B cell (primary cell): ENCODE measurements at regions not wholly inside any gene's neighbourhood (a gene's known extent, or its start where the extent isn't known, plus 50 kb on each side); places are given as distances from the start of the nearest gene placed in this dataset.
"Not testable (repeated sequence)": the region's sequence is repeated elsewhere in the genome, so short reads cannot be mapped to it uniquely, and the experiment has no call there.

Experiments
- ATAC-seq: fragments of 200-7000 bp; cut with Tn5 transposase; one replicate; pipeline ENCODE4 v1.10.0; 2021; ENCODE audit warnings: low read depth, mild to moderate bottlenecking, moderate number of reproducible peaks, moderate library complexity
- CTCF ChIA-PET: fragments of 350-600 bp; sonication (Branson Sonifier 250); formaldehyde crosslinking; loops from one replicate; lab custom pipeline; 2021; ENCODE audit warnings: antibody characterized with exemption, inconsistent platforms; lab: Charles Lee
- POLR2A ChIA-PET: fragments of 350-600 bp; sonication (Branson Sonifier 250); formaldehyde crosslinking; loops from one replicate; lab custom pipeline; 2021; ENCODE audit warnings: antibody characterized with exemption; lab: Charles Lee
- DNase-seq: peaks from one replicate; pipeline ENCODE4 v3.0.0; 2013
- H2AFZ ChIP-seq: 2 replicates; pipeline ENCODE4 v1.6.1; 2012; ENCODE audit warnings: mild to moderate bottlenecking, low read depth, low read length; ENCODE audit not compliant: insufficient read depth, poor library complexity, severe bottlenecking
- H3K27ac ChIP-seq, 2 donors: 1 replicate in 1 of 2; 2 replicates in 1 of 2; pipeline ENCODE4 v1.5.1; 2012 to 2013; ENCODE audit warnings: low read length in 2 of 2, mild to moderate bottlenecking in 2 of 2, moderate library complexity in 1 of 2
- H3K27me3 ChIP-seq, 4 experiments: fragments of 200-600 bp in 1 of 4; sonication (generic) in 1 of 4; replicated peaks in 1 of 4; 1 replicate in 2 of 4; 2 replicates in 2 of 4; pipeline versions ENCODE4 v1.6.1 to v1.7.0; 2013 to 2016; ENCODE audit warnings: low read length in 3 of 4, mild to moderate bottlenecking in 2 of 4, mixed read lengths in 1 of 4, moderate library complexity in 1 of 4; ENCODE audit not compliant: insufficient read depth in 4 of 4, control insufficient read depth in 3 of 4; ENCODE audit errors: control extremely low read depth in 1 of 4
- H3K36me3 ChIP-seq, 2 experiments: replicated peaks in 1 of 2; 1 replicate in 1 of 2; 2 replicates in 1 of 2; pipeline versions ENCODE4 v1.6.1 to v1.7.1; 2013; ENCODE audit warnings: low read length in 1 of 2; ENCODE audit not compliant: insufficient read depth in 2 of 2, control insufficient read depth in 1 of 2; ENCODE audit errors: control extremely low read depth in 1 of 2, extremely low read depth in 1 of 2
- H3K4me1 ChIP-seq, 2 donors: fragments of 200-600 bp in 1 of 2; sonication (generic) in 1 of 2; 1 replicate in 1 of 2; 2 replicates in 1 of 2; pipeline versions ENCODE4 v1.5.1 to v1.6.1; 2013 to 2017; ENCODE audit warnings: low read length in 2 of 2; ENCODE audit not compliant: control insufficient read depth in 2 of 2, insufficient read depth in 2 of 2
- H3K4me2 ChIP-seq: replicated peaks from 2 replicates; pipeline ENCODE3; 2012; ENCODE audit warnings: mild to moderate bottlenecking, low read depth, low read length; ENCODE audit not compliant: poor library complexity, severe bottlenecking
- H3K4me3 ChIP-seq, 5 experiments: fragments of 200-600 bp in 1 of 5; sonication (generic) in 1 of 5; 1 replicate in 3 of 5; 2 replicates in 2 of 5; pipeline versions ENCODE4 v1.5.1 to v1.7.0; 2011 to 2016; ENCODE audit warnings: low read length in 4 of 5, mild to moderate bottlenecking in 4 of 5, low read depth in 2 of 5, control low read depth in 1 of 5, moderate library complexity in 1 of 5; ENCODE audit not compliant: insufficient read depth in 1 of 5; ENCODE audit errors: control extremely low read depth in 1 of 5, extremely low read depth in 1 of 5
- H3K79me2 ChIP-seq: fragments of 200-600 bp; sonication (generic); one replicate; pipeline ENCODE4 v1.6.0; 2016; ENCODE audit warnings: low read length; ENCODE audit not compliant: control insufficient read depth, insufficient read depth
- H3K9ac ChIP-seq: fragments of 200-600 bp; sonication (generic); 2 replicates; pipeline ENCODE4 v1.6.1; 2017; ENCODE audit warnings: mild to moderate bottlenecking, low read length, moderate library complexity
- H3K9me3 ChIP-seq, 3 donors: one replicate each; pipeline versions ENCODE4 v1.6.1 to v1.7.1; 2013; ENCODE audit warnings: low read length in 2 of 3; ENCODE audit not compliant: control insufficient read depth in 2 of 3, insufficient read depth in 1 of 3; ENCODE audit errors: control extremely low read depth in 1 of 3
- H4K20me1 ChIP-seq: 2 replicates; pipeline ENCODE4 v1.6.0; 2012; ENCODE audit warnings: mild to moderate bottlenecking, low read length; ENCODE audit not compliant: insufficient read depth, control insufficient read depth, poor library complexity, severe bottlenecking
- H3K27ac Mint-ChIP-seq: one replicate; pipeline ENCODE4 v1.8.0; 2021; ENCODE audit warnings: mixed read lengths
- H3K27me3 Mint-ChIP-seq: one replicate; pipeline ENCODE4 v1.8.0; 2021; ENCODE audit warnings: mixed read lengths
- H3K4me1 Mint-ChIP-seq: one replicate; pipeline ENCODE4 v1.8.0; 2021; ENCODE audit warnings: mixed read lengths
- H3K4me3 Mint-ChIP-seq: one replicate; pipeline ENCODE4 v1.8.0; 2021; ENCODE audit warnings: mixed read lengths
- H3K9me3 Mint-ChIP-seq: one replicate; pipeline ENCODE4 v1.8.0; 2022; ENCODE audit warnings: mixed read lengths; ENCODE audit not compliant: insufficient read depth
- CTCF ChIP-seq: fragments of 200-600 bp; IDR thresholded peaks from one replicate; pipeline ENCODE4 v1.8.0; 2022; ENCODE audit warnings: antibody characterized with exemption, mild to moderate bottlenecking
- EZH2 ChIP-seq: IDR thresholded peaks from 2 replicates; pipeline ENCODE4 v1.6.1; 2012; ENCODE audit warnings: borderline replicate concordance, low read depth, mild to moderate bottlenecking, moderate library complexity, low read length; ENCODE audit not compliant: insufficient read depth, poor library complexity, severe bottlenecking
- WGBS: methylation state at CpG from one replicate; pipeline ENCODE4 v1.1.5; 2013; ENCODE audit warnings: missing lambda C conversion rate; ENCODE audit not compliant: insufficient coverage; 5-methylcytosine and 5-hydroxymethylcytosine counted together
- intact Hi-C: fragments of 100-400 bp; cut with micrococcal nuclease; formaldehyde crosslinking; loops from one replicate; pipeline ENCODE4 v1.10.0; 2022

- POLR2A ChIA-PET: no interaction called here
- Mint-ChIP-seq H3K27me3 (no peaks in the 10 kb centered on the region), H3K27ac (no peak overlapping the region), H3K4me1 (no peaks in the 10 kb centered on the region), H3K9me3 (peaks cover 3% of the 10 kb centered on the region), H3K4me3 (no peak overlapping the region)
- H3K9me3 ChIP-seq: no peaks in the 10 kb centered on the region
- no peak overlapping the region for H3K9ac ChIP-seq
- H3K36me3 ChIP-seq: no peaks in the 10 kb centered on the region
- no peak for ATAC-seq
- whole genome bisulfite sequencing: no CpG with 5 or more reads among the region's 2 CpGs
- H3K4me3 ChIP-seq: no peak overlapping the region
- no peak for TF ChIP-seq CTCF
- TF ChIP-seq EZH2: no peak
- no peak overlapping the region for H2AFZ ChIP-seq
- H3K4me2 ChIP-seq: no peak overlapping the region
- H3K27me3 ChIP-seq: no peaks in the 10 kb centered on the region
- DNase-seq: no peak
- H4K20me1 ChIP-seq: no peaks in the 10 kb centered on the region
- intact Hi-C loops: no loop called here
- no peak overlapping the region for H3K27ac ChIP-seq
- no peaks in the 10 kb centered on the region for H3K79me2 ChIP-seq
- H3K4me1 ChIP-seq: no peaks in the 10 kb centered on the region
- CTCF ChIA-PET: no interaction called here
These were observed 311.7 kb upstream of the HTR2C start for GRCh38 chrX:114272096-114272686.

- ATAC-seq, H3K4me1 ChIP-seq, H3K4me3 ChIP-seq, intact Hi-C loops, H3K27me3 Mint-ChIP-seq, H3K4me1 Mint-ChIP-seq, POLR2A ChIA-PET, H3K27ac ChIP-seq, H2AFZ ChIP-seq, H3K9me3 Mint-ChIP-seq, H3K4me3 Mint-ChIP-seq, H3K27ac Mint-ChIP-seq, H3K4me2 ChIP-seq, H4K20me1 ChIP-seq, H3K9ac ChIP-seq, H3K79me2 ChIP-seq, DNase-seq, CTCF ChIA-PET, H3K36me3 ChIP-seq, H3K27me3 ChIP-seq, H3K9me3 ChIP-seq: not testable (repeated sequence)
- 100% methylated on average over 5 of the region's 21 CpGs for WGBS
These were observed 313.5 kb upstream of the HTR2C start for GRCh38 chrX:114270371-114270770.
